GM12875 (cell line): ENCODE measurements at regions not wholly inside any gene's neighbourhood (a gene's known extent, or its start where the extent isn't known, plus 50 kb on each side); places are given as distances from the start of the nearest gene placed in this dataset.

Source experiments
- H3K4me3 ChIP-seq: one replicate; pipeline ENCODE4 v1.5.1; 2011; ENCODE audit warnings: low read depth, low read length, control low read depth
- CTCF ChIP-seq: IDR thresholded peaks from 2 replicates; pipeline ENCODE4 v1.5.1; 2011; ENCODE audit warnings: low read depth, mild to moderate bottlenecking, control low read depth, inconsistent platforms, low read length, moderate library complexity, borderline replicate concordance; ENCODE audit not compliant: insufficient read depth

- TF ChIP-seq CTCF: no peak
- H3K4me3 ChIP-seq: no peak overlapping the region
Measured at GRCh38 chr7:69173846-69174245, 424.4 kb upstream of the AUTS2 start.

- TF ChIP-seq CTCF: no peak
- no peak overlapping the region for H3K4me3 ChIP-seq
Measured at GRCh38 chr7:69176841-69177240, 421.4 kb upstream of the AUTS2 start.

GRCh38 chr7:69177461-69177861 lies 420.8 kb upstream of the AUTS2 start:
- no peak overlapping the region for H3K4me3 ChIP-seq
- TF ChIP-seq CTCF: no peak

GRCh38 chr7:69177941-69178494 lies 420.3 kb upstream of the AUTS2 start:
- TF ChIP-seq CTCF: no peak
- no peak overlapping the region for H3K4me3 ChIP-seq

GRCh38 chr7:69180662-69181061 lies 417.6 kb upstream of the AUTS2 start:
- no peak for TF ChIP-seq CTCF
- no peak overlapping the region for H3K4me3 ChIP-seq

GRCh38 chr7:69182596-69183467 lies 415.4 kb upstream of the AUTS2 start:
- no peak for TF ChIP-seq CTCF
- H3K4me3 ChIP-seq: no peak overlapping the region

- H3K4me3 ChIP-seq: no peak overlapping the region
- TF ChIP-seq CTCF: no peak
Measured at GRCh38 chr7:69184339-69184738, 413.9 kb upstream of the AUTS2 start.
